ENCODE measurements at regions not wholly inside any gene's neighbourhood (a gene's known extent, or its start where the extent isn't known, plus 50 kb on each side); places are given as distances from the start of the nearest gene placed in this dataset.
"Not testable (repeated sequence)": the region's sequence is repeated elsewhere in the genome, so short reads cannot be mapped to it uniquely, and the experiment has no call there.

DNA sequence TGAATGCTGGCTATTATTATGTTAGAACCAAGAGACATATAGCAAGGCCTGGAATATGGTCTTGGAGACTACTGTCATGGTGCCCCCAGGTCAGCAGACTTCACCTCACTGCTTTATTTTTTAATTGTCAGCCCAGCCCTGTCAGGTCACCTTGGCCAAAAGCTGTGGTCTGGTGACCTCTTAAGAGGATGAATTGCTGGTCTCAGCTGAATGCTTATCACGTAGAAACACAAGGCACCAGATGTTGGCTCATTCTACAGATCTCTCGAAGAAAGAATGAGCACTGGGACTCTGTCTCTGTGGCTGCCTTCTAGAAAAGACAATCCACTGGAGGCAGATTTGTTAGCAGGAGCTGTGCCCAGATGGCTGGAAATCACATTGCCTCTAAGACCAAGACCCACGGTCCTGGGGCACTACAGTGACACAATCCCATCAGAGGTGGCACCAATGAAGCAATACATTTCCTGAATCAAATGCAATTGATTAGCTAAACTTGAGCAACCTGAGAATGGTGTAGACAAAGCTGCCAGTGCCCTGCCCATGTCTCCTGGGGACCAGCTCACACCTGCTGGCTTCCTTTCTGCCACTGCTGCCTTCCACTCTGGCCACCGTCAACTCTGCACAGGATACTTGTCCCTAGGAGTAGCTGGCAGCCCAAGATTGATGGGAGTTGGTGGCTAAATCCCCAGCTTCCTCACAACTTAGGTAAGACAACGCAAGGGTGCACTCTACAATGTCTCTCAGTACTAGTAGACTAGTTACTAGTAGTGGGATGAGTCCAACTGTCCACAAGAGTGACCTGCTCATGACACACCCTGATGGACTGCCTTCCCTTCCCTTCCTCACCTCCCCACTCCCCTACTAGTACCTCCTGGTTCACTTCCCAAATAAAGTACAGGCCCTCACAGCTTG is 384.9 kb upstream of the PROK2 start:
- DNase-seq, result no peak

DNA sequence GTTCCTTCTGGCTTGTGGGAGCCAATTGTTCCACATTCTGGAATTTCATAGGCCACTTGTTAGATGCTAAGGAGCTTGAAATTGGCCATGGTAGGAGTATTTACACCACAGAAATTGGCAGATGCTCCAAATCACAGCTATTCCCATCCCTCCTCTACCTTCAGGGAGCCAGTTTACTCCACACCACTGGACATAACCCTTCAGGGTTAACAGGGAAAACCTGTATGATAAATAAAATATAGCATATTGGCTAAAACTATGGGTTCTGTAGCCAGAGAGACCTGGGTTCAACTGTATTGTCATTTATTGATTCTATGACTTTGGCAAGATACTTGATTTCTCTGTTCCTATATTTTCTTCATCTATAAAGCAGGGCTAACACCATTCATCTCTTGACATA is 384.2 kb upstream of the PROK2 start:
- DNase-seq, result no peak

DNA sequence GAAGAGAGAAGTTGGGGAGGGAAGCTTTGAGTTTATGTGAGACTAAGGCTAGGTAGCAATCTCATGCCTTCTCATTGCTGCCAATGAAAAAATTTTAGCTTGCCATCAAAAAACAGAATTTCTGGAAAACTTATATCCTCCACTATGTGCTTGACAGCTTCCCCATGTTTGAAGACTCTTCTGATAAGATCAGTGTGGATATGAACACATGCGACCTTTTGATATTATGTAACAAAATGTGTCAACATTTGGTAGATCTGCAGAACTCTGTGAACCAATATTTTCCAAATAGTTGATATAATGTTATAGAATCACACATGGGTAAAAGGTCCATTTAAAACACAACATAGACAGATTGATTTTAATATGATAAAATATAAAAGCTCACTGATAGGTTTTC is 380.9 kb upstream of the PROK2 start:
- DNase-seq, result no peak

DNA sequence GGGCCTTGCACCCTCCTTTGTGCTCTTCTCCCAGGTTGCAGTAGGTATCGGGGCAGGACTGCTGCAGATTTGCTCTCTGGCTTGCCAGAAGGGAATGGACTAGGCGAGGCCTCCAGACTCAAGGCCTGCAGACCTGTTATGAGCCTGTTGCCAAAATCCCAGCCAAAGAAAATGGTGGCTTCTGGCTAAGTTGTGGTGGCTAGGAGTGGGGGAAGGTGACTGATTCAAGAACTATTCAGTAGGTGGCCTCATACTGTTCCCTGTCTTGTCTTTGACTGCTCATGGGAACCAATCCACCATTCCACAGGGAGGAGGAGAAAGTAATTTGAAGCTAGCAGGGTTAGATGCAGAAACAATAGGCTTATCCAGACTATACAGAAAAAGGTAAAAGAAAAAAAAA is 380.4 kb upstream of the PROK2 start:
- peak; percentile 37 for DNase-seq

DNA sequence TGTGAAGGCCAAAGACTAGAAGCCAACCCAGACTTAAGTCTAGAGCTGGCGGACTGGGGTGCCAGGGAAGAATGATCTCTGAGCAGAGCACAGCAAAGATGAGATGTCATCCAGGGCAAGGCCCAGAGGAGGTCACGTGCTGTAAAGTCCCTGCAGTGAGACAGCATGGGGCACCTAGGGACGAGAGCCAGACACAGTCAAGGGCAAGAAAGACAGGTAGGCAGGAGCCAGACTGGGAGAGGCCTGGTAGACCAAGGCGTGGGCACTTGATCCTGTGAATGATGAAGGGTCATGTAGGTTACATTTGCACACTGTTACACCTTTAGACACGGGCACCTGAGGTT is 379.7 kb upstream of the PROK2 start:
- no peak for DNase-seq

DNA sequence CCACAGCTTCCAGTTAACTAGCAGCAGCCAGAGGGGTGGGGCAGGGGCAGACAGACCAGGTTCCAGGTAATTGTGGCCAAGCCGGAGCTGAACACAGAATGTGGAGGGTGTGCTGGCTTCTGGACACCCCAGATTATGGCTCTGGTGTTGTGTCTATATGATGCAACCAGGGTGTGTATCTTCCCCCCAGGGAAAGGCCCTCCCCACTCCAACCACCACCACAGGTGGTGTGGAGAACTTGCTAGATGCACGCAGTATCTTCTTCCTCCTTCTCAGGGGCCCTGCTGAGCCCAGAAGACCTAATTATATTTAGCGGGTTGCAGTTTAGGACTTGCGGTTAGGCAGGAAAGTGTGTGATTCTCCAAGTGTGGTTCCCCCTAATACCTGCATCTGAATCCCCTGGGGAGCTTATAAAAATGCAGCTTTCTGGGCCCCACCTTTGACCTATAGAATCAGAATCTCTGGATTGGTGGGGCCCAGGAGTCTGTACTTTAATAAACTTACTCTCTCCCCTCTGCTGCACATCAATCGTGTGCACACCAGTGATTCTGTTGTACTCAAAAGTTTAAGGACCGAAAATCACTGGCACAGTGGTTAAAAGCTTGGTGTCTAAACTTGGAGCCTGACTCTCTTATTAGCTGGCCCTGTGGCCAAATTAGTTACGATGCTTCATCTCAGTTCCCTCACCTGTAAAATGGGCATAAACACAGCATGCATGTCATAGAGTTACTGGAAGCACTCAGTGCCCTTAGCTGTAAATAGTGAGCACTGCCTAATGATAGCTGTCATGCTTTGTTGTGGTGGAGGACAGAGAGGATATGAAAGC is 379.1 kb upstream of the PROK2 start:
- DNase-seq, result no peak

DNA sequence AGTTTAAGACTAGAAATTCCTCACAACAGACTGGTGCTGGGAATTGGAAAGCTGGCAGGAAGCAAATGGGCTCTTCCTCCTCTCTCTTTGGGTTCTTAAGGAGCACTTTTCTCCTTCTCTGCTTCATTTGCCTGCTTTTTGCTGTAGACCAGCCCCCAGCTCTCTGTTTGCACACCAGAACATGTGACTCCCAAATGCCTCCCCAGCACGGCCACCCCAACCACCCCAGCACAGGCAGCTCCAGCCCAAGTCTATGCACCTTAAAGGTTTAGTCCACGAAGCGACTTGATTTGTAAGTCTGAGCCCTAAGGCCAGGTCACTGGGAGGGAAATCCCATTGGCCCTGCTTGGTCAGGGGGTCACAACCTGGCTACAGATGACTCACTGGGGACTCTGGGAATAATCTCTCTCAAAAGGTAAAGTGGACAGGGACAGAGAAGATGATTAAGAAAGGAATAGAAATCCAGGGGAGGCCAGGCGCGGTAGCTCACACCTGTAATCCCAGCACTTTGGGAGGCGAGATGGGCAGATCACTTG is 377.8 kb upstream of the PROK2 start:
- DNase-seq, result no peak

DNA sequence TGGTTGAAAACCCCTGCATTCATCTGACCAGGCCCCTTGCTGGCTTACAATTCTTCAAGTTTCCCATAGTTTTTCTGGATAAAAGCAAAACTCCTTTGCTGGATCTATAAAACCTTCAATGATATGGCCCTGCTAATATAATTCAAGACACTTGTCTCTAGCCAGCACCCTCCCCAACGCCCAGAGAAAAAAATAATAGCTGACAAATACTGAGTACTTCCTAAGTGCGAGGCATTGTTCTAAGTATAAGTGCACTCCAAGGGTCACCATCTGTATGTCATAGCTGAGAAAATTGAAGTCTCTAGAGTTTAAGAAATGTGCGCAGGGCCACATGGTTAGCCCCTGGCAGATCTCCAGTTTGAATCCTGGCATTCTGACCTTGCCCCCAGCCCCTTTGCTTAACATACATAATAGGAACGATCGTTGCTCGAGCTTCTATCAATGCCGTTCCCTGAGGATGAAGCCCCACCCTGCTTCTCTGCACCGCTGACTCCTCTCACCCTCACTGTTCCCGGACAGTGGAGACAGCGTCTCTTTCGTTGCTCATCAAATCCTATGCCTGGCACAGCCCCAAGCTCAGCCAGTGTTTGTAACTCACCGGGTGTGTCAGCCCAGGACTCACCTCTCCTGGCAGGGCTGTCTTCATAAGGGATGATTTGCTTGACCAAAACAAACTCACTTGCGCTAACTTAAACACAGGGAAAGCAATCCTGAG is 377.1 kb upstream of the PROK2 start:
- DNase-seq, result peak; percentile 55

DNA sequence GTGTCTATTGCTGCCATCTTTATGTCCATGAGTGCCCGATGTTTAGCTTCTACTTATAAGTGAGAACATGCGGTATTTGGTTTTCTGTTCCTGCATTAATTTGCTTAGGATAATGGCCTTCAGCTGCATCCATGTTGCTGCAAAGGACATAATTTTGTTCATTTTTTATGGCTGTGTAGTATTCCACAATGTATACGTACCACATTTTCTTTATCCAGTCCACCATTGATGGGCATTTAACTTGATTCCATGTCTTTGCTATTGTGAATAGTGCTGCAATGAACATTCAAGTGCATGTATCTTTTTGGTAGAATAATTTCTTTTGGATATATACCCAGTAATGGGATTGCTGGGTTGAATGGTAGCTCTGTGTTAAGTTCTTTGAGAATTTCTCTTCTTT is 376.3 kb upstream of the PROK2 start:
- not testable (repeated sequence) for DNase-seq

DNA sequence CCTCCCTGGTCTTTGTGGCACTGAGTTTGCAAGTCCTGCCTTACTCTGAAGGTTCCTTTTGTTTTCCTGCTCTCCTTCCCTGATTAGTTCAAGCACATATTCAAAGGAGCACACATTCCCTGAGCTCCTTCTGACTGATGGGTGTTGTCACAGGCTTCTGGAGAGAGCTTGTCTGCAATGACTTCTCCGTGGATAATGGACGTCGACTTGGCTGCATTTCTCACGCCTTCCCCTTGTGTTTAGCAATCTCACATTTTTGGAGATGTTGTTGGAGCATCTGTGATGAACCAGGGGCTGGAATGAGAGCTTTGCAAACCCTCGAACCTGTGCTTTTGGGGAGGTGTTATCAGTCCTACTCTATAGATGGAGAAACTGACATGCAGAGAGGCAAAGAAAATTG is 375.4 kb upstream of the PROK2 start:
- peak; percentile 36 for DNase-seq

DNA sequence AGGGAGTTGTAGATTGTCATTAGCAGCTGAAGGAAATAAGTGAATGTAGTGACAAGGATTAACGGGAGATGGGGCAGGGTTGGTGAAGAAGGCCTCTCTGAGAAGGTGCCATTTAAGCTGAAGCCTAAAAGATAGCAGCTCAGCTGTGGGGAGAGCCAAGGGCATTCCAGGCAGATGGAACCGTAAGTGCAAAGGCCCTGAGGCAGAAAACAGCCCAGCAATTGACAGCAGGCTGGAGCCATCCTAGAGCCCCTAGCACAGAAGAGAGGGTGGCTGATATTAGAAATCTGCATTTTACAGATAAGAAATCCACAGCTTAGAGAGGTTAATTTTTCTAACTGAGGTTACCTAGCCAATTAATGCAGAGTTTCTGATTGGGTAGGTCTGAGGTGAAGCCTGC is 374.5 kb upstream of the PROK2 start:
- DNase-seq, result no peak

DNA sequence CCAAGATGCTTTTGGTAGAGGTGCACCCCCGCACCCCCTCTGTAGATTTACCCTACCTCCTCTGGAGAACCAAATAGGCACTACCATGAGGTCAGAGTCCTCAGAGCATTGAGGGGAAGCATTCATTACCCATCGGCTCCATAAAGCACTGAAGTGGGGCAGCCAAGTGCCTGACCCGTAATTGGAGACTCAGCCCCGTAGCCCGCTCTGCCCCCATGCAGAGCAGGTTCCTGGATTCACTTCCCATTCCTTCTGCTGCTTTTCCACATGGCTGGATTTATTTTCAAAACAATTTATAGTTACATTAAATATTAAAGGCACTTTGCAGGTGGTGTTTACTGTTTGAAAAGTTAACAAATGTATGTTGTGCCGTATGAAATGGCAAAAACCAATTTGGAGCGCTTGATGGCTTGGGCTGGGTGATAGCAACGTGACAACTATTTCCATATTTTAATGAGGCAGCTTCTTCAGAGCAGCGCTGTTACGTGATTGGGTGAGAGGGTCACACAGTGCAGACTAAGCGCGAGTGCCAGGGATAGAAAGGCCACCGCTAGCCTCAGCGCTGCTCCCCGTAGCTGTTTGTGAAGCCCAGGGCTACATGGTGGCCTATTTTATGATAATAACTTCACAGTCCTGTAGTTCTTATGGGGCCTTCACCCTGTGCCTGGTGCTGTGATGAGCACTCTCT is 373.8 kb upstream of the PROK2 start:
- no peak for DNase-seq

DNA sequence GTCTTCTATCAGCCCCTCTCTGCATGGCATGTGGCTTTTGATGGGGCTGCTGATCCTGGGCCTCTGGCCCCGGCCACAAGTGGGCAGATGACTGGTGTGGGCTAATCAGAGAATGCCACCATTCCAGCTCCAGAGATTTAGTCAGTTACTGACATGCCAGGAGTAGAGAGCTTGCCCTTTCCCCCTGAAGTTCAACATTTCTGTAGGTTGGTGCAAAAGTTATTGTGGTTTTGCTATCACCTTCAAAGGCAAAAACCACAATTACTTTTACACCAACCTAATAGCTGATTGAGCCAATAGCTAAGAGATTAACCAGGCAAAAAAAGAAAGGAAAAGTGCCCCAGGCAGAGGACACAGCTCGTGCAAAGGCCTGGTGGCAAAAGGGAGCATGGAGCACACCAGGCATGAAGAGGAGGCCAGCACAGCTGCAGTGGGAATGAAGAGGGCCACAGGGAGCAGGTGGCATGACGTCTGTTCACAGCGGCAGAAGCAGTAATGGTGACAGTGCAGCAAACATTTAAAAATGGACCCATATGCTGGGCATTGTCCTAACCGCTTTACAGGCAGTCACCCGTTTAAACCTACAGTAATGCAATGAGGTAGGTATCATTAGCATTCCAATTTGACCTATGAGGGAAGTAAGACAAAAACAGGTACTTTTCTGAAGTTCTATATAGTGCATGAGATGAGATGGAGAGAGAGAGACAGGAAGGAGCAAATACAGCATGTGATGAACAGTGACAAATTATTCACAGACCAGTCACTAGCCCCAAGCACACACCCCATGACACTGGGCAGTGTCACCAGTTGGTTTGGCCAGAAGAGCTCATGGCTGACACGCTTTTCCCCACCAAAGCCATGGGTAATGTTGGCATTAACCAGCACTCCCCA is 373.0 kb upstream of the PROK2 start:
- DNase-seq, result no peak

DNA sequence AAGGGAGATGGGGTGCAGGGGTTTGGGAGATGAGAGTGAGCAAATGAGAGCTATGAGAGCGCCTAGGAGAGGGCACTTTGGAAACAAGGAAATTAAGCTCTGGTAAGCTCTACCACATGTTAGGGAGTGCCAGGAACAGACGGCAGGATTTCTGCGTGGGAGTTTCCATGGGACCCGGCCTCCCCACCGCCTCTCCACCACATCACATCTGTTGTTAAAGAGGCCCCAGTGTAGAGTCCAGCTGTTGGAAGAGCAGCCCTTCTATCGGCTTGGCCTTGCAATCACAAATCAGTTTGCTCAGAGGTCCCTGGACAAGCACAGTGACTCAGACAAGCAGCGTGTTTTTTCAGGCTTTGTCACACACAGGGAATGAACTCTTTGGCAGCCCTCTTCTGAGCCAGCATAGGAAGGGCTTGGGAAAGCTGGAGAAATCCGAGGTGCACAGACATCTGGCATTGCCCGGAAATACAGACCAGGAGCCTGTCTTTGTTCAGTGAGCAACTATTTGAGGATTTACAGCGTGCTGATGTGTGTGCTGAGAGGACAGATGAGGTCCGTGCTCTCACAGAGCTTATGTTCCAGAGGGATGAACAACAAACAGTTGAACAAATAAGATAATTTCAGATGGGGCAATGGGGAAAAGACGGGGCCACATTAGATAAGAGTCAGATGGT is 370.6 kb upstream of the PROK2 start:
- DNase-seq, result peak; percentile 99

DNA sequence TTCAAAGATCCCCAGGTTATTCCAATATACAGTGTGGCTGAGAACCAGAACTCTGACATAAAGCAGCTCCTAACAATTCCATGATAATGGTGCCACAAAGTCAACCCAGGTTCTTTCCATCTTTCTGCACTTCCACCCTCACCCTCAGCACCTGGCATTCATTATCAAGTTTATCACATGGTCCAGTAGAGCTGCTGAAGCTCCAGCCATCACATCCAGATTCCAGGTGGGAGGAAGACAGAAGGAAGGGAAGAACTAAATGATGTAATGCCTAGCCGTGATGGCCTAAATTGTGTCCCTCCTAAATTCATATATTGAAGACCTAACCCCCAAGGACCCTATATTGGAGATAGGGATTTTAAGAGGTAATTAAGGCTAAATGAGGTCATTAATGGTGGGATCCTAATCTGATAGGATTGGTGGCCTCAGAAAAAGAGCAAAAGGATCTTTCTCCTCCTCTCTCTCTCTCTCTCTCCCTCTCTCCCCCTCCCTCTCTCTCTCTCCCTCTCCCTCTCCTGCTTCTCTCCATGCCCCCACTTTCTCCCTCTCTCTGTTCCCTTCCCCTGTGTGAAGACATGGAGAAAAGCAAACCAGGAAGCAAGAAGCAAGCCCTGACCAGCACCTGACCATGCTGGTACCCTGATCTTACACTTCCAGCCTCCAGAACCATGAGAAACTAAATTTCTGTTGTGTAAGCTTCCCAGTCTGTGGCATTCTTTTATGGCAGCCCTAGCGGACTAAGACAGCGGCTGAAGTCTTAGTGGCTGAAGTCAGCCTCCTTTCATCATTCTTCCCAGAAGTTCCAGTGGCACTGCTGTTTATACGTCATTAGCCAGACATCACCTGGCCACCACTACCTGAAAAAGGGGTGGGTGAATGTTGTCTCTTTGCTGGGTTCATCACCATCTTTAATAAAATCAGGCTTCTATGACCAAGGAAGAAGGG is 369.7 kb upstream of the PROK2 start:
- DNase-seq, result peak; percentile 59

DNA sequence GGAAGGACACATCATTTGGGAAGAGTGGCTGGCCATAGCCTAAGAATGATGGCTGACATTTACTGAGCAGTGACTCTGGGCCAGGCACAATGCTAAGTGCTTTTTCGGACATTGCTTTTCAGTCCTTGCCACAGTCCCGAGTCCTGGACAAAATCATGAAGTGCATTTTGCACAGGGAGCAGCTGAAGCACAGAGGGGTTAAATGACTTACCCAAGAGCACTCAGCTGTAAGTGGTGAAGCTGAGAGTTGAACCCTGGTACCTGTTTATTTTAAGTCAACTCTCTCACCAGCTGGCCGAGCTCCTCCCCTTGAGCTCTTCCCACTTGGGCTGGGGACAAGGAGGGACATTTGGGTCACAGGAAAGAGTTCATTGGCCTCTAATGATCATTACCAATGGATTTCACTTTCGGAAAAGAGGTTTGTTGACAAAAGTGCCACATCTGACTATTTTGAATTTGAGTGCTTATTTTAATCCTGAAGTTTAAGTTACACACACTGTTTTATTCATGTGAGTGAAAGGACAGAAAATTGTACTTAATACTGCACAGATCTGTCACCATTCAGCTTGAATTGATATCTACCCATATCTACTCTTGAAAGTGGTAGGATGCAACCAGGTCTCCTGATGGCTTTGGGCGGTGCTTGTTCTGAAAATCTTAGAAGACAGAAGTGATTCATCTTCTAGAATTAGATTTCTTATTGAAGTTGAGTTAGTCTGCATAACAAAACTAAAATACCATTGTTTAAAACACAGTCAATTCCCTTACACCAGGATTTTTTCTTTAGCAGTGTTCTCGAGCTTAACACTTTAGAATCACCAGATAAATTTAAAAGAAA is 368.7 kb upstream of the PROK2 start:
- DNase-seq, result no peak

DNA sequence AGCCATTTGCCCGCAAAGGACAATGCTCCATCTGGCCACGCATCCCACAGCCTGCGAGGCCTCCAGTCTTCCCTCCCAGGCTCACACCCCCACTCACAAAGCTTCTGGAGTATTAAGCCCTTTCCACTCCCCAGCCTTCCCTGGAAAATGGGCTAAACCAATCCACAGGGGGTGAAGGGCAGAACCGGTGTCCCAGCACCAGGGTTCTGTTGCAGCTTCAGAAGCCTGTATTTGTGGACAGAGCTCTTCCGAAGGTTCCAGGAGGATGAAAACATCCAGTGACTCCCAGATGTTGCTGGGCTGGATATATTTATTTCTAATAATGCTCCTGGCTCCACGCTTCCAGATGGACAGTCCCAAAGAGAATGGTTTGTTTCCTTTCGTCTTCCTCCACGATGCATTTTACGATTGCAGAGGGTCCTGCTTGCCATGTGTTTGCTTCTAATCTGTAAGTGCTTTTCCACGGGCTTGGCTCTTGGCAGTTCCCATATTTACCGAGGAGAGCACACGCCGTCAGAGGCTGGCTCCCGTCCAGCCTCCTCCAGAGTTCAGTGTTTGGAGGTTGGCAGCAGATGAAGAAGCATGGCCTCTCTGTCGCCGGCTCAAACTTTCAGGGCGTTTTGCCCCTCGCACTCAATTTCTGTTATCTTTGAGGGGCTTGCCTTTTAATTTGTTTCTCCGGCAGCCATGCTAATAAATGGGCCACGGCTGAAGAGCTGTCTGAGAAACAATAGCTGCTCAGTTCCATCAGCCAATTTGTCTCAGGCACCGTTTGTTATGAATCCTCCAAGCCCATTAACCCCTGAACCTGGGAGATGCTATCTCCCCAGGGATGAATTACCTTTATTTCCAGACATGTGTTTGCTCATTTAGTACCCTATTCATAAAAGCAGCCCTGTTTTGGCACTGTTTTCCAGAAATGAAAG is 367.9 kb upstream of the PROK2 start:
- peak; percentile 80 for DNase-seq
